ENCODE measurements at regions not wholly inside any gene's neighbourhood (a gene's known extent, or its start where the extent isn't known, plus 50 kb on each side); places are given as distances from the start of the nearest gene placed in this dataset.
"Not testable (repeated sequence)": the region's sequence is repeated elsewhere in the genome, so short reads cannot be mapped to it uniquely, and the experiment has no call there.

- no peak for DNase-seq (ENCODE audit: low read depth)
Measured at GRCh38 chr2:35938838-35939237, 416.7 kb upstream of the CRIM1 start.

DNA sequence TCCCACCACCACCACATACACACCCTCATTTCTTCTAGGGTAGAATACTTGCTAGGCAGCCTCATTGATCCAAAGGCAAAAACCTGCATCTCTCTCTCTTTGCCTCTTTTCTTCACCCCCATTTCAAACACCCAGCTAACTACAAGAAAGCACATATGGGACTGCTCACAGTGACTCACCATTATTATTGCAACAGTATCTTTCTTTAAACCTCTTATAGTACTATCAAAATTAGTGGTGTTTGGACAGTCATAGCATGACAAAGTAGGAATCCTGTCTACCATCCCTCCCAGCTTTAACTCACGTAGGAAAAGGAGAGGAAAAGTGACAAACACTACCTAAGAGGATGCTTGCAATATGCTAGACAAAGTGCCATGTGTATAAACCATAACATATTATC is 422.5 kb upstream of the CRIM1 start:
- no peak for DNase-seq (ENCODE audit: low read depth)

DNA sequence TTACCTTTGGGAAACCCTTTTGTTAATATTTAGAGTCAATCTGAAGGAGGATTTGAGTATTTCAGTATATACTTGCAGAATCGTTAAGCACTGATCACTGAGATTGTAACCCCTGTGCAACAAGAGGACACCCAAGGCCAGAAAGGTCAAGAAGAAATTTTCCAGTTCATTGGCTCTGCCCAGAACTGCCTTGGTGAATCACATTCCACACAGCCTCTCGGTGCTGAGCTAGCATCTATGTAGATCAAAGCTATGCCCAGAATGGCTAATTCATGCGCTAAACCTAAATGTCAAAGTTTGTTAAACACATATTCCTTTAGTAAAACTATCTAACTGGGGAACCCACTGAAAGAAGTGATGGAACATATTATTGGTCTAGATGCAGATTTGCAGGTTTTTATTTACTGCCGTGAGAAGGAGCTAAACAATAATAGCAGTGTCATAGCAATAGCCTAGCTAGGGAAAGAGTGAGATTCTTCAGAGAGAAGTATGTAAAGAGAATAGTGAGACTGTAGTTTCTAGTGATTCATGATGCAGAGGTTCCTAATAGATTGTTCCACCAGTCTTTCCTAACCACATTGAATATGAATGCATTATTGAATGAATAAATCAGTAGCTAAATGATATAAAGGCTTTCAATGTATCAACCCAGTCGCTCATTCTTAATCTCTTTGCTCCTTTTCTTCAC is 423.2 kb upstream of the CRIM1 start:
- DNase-seq (ENCODE audit: low read depth): no peak

DNA sequence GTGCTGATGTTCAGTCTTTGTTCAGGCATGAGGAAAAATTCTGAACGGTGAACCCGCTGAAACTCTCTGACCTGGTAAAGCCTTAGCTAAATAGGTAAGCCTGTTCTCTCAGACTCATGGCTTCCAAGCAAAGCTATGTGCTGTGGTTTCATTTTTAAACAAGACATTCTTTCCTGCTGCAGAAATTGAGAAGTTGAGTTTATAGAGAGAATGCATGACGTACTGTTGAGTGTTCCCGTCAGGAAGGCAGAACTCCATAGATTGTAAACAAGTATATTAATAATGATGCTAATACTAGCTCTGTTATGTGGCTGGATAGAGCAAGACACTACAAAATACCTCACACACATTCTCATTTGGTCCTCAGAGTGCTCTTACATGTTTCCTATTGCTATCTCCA is 424.0 kb upstream of the CRIM1 start:
- no peak for DNase-seq (ENCODE audit: low read depth)

DNA sequence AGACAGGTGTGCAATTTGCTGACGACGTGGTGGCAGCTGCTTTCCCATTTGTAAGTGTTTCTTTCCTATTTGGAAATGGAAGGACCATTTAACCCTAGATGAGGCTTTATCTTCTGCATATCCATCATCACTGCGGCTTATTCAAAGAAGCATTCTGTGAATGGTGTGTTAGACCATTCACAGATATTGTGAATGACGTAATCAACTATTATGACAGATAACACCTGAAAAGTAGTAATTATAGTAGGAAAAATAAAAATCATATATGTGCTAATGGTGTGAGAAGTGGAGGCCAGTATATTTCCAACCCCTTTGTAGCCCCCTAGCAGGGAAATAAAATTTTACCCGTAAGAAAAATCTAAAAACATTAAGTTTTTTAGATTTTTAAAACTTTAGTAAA is 424.5 kb upstream of the CRIM1 start:
- DNase-seq (ENCODE audit: low read depth): no peak

- DNase-seq (ENCODE audit: low read depth): no peak
Measured at GRCh38 chr2:35929551-35929950, 426.0 kb upstream of the CRIM1 start.

DNA sequence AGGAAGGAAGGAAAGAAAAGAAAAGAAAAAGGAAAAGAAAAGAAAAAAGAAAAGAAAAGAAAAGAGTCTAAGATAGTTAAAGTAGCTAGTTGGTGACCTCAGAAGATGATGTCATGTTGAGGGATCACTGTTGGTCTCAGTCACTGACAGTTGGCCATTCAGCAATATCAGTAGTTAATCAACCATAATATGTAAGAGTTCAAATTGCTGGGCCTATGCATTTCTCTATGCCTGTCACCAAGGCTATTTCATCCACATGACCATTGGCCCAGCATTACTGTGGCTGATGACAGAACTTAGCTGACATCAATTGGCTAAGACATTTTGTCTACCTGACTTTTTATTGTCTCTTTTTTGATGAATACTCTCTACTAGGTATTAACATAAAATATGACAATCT is 435.5 kb upstream of the CRIM1 start:
- DNase-seq (ENCODE audit: low read depth): no peak

GRCh38 chr2:35915261-35915660 is 440.3 kb upstream of the CRIM1 start:
- no peak for DNase-seq (ENCODE audit: low read depth)

GRCh38 chr2:35891936-35892335 is 463.6 kb upstream of the CRIM1 start:
- no peak for DNase-seq (ENCODE audit: low read depth)

- no peak for DNase-seq (ENCODE audit: low read depth)
Measured at GRCh38 chr2:35891528-35891927, 464.1 kb upstream of the CRIM1 start.

DNA sequence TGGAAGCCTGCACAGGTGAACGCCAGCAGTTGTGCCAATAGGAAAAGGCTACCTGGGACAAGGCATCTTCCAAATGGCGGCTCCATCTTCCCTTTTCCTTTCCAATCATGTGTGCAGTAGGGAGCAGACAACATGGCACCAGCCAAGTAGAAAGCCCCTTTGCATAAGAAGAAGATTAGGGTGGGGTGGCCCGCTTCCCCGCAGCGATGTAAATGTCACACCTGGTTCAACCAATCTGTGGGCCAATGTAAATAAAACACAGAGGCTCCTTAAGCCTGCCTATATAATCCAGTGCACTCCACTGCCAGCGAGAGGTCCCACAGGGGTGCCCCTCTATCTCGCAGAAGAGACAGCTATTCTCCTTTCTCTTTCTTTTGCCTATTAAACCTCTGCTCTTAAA is 468.4 kb upstream of the CRIM1 start:
- no peak for DNase-seq (ENCODE audit: low read depth)

GRCh38 chr2:35873921-35874320 is 481.7 kb upstream of the CRIM1 start:
- no peak for DNase-seq (ENCODE audit: low read depth)

- no peak for DNase-seq (ENCODE audit: low read depth)
Measured at GRCh38 chr2:35871672-35872071, 483.9 kb upstream of the CRIM1 start.

- no peak for DNase-seq (ENCODE audit: low read depth)
Measured at GRCh38 chr2:35870713-35871112, 484.9 kb upstream of the CRIM1 start.

- DNase-seq (ENCODE audit: low read depth): no peak
Measured at GRCh38 chr2:35864141-35864540, 491.4 kb upstream of the CRIM1 start.

- DNase-seq (ENCODE audit: low read depth): no peak
Measured at GRCh38 chr2:35858216-35858615, 497.4 kb upstream of the CRIM1 start.

DNA sequence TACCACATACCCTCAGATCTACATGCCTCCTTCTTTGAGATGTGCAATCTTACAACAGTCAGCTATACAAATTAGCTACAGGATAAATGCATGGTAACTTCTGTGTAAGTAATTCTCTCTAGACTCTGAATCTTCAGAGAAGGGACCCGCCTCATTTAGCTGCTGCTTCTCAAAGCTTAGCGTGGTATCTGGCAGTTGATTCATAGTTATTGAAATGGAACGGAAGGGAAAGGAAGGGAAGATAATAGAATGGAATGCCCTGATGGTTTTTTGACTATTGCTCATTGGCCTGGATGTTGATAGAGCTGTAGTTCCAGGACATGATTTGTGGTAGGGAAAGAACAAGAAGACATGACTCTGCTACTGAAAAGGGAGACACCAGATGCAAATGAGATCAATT is 498.1 kb upstream of the CRIM1 start:
- no peak for DNase-seq (ENCODE audit: low read depth)

DNA sequence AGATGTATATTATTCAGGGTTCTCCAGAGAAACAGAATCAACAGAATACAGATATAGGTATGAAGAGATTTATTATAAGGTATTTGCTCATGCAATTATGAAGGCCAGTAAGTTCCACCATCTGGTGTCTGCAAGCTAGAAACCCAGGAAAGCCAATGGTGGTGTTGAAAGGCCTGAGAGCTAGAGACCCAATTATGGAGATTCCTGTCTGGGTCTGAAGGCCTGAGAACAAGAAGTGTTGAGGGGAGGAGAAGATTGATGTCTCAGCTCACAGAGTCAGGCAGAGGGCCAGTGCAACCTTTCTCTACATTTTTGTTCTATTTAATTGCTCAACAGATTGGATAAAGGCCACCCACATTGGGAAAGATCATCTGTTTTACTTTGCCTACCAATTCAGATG is 524.2 kb upstream of the CRIM1 start:
- no peak for DNase-seq (ENCODE audit: low read depth)

- DNase-seq (ENCODE audit: low read depth): no peak
Measured at GRCh38 chr2:35830833-35831232, 524.7 kb upstream of the CRIM1 start.

DNA sequence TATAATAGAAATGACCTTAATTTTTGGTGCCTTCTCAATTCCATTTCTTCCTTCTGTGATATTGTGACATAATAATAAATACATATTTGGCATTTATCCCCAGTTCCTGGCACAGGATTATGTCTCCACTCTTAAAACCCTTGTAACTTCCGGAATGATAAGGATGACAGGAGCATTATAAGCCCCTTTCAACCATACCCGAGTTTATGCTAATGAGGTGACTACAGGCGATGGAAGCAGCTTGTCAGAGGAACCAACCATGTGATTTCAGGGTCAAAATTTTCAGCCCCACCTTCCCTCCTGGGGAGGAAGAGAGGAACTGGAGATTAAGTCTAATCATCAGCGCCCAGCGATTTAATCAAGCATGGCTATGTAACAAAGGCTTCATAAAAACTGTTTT is 528.5 kb upstream of the CRIM1 start:
- no peak for DNase-seq (ENCODE audit: low read depth)

GRCh38 chr2:35822716-35823115 is 532.9 kb upstream of the CRIM1 start:
- no peak for DNase-seq (ENCODE audit: low read depth)

- DNase-seq (ENCODE audit: low read depth): no peak
Measured at GRCh38 chr2:35821675-35822074, 533.9 kb upstream of the CRIM1 start.

DNA sequence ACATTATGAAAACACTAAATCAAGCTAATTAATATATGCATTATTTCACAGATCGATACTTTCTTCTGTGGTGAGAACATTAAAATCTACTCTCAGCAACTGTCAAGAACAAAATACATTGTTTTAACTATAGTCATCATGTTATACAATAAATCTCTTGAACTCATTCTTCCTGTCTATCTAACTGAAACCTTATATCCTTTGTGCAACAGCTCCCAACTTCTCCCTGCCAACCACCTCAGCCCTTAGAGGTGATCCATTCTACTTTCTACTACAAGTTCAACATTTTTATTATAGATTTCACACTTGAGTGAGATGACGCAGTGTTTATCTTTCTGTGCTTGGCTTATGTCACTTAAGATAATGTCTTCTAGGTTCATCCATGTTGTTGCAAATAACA is 535.2 kb upstream of the CRIM1 start:
- DNase-seq (ENCODE audit: low read depth): no peak

- DNase-seq (ENCODE audit: low read depth): no peak
Measured at GRCh38 chr2:35819033-35819432, 536.5 kb upstream of the CRIM1 start.

DNA sequence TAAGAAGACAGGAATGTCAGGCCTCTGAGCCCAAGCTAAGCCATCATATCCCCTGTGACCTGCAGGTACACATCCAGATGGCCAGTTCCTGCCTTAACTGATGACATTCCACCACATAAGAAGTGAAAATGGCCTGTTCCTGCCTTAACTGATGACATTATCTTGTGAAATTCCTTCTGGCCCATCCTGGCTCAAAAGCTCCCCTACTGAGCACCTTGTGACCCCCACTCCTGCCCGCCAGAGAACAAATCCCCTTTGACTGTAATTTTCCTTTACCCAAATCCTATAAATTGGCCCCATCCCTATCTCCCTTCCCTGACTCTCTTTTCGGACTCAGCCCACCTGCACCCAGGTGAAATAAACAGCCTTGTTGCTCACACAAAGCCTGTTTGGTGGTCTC is 537.2 kb upstream of the CRIM1 start:
- DNase-seq (ENCODE audit: low read depth): not testable (repeated sequence)
